SK-N-SH treated with all-trans-retinoic acid at 6 μM for 48 hours (cell line): ENCODE measurements at regions not wholly inside any gene's neighbourhood (a gene's known extent, or its start where the extent isn't known, plus 50 kb on each side); places are given as distances from the start of the nearest gene placed in this dataset.

ENCODE experiments used
- ATAC-seq: fragments of 200-7000 bp; cut with Tn5 transposase; 3 replicates; pipeline ENCODE4 v1.9.1; 2020; ENCODE audit warnings: mild to moderate bottlenecking, moderate library complexity
- BACH2 ChIP-seq: fragments of 250-450 bp; sonication (Bioruptor Pico); IDR thresholded peaks from 2 replicates; pipeline ENCODE4 v1.9.0; 2021; ENCODE audit warnings: mild to moderate bottlenecking, borderline replicate concordance
- CREB5 ChIP-seq: fragments of 250-450 bp; sonication (Bioruptor Pico); IDR thresholded peaks from 2 replicates; pipeline ENCODE4 v1.5.1; 2020; ENCODE audit warnings: low read depth, mild to moderate bottlenecking, moderate library complexity
- CSDC2 ChIP-seq: fragments of 250-450 bp; sonication (Bioruptor Pico); IDR thresholded peaks from 2 replicates; pipeline ENCODE4 v1.5.0; 2020; ENCODE audit warnings: mild to moderate bottlenecking, moderate library complexity
- CSRNP3 ChIP-seq: fragments of 250-450 bp; sonication (Bioruptor Pico); IDR thresholded peaks from 2 replicates; pipeline ENCODE4 v1.5.1; 2021; ENCODE audit warnings: mild to moderate bottlenecking, moderate library complexity
- ESRRG ChIP-seq: fragments of 250-450 bp; sonication (Bioruptor Pico); IDR thresholded peaks from 2 replicates; pipeline ENCODE4 v1.6.1; 2021; ENCODE audit warnings: mild to moderate bottlenecking
- GLIS3 ChIP-seq: fragments of 250-450 bp; sonication (Bioruptor Pico); IDR thresholded peaks from 2 replicates; pipeline ENCODE4 v1.5.0; 2020; ENCODE audit warnings: mild to moderate bottlenecking, moderate library complexity
- ISL1 ChIP-seq: fragments of 250-450 bp; sonication (Bioruptor Pico); IDR thresholded peaks from 2 replicates; pipeline ENCODE4 v2.1.2; 2022; ENCODE audit warnings: mild to moderate bottlenecking, moderate library complexity
- OSR1 ChIP-seq: fragments of 250-450 bp; sonication (Bioruptor Pico); IDR thresholded peaks from 2 replicates; pipeline ENCODE4 v1.8.0; 2022; ENCODE audit warnings: moderate library complexity, mild to moderate bottlenecking, inconsistent platforms
- PATZ1 ChIP-seq: fragments of 250-450 bp; sonication (Bioruptor Pico); IDR thresholded peaks from 2 replicates; pipeline ENCODE4 v1.8.0; 2020; ENCODE audit warnings: mild to moderate bottlenecking, moderate library complexity, borderline replicate concordance
- POU6F1 ChIP-seq: fragments of 250-450 bp; sonication (Bioruptor Pico); IDR thresholded peaks from 2 replicates; pipeline ENCODE4 v1.8.0; 2021; ENCODE audit warnings: low read depth, mild to moderate bottlenecking, moderate library complexity, borderline replicate concordance
- PPARA ChIP-seq: fragments of 250-450 bp; sonication (Bioruptor Pico); IDR thresholded peaks from 2 replicates; pipeline ENCODE4 v1.5.0; 2020; ENCODE audit warnings: mild to moderate bottlenecking, borderline replicate concordance
- RARB ChIP-seq: fragments of 250-450 bp; sonication (Bioruptor Pico); IDR thresholded peaks from 2 replicates; pipeline ENCODE4 v1.8.0; 2021; ENCODE audit warnings: mild to moderate bottlenecking, moderate library complexity
- SNAI2 ChIP-seq: fragments of 250-450 bp; sonication (Bioruptor Pico); IDR thresholded peaks from 2 replicates; pipeline ENCODE4 v1.5.0; 2020; ENCODE audit warnings: mild to moderate bottlenecking, moderate library complexity
- TCF4 ChIP-seq: fragments of 250-450 bp; sonication (Bioruptor Pico); IDR thresholded peaks from 2 replicates; pipeline ENCODE4 v1.8.0; 2021; ENCODE audit warnings: mild to moderate bottlenecking, moderate library complexity, borderline replicate concordance
- TOX ChIP-seq: fragments of 250-450 bp; sonication (Bioruptor Pico); IDR thresholded peaks from 2 replicates; pipeline ENCODE4 v1.8.0; 2021; ENCODE audit warnings: mild to moderate bottlenecking, moderate library complexity, borderline replicate concordance
- ZC3H10 ChIP-seq: fragments of 250-450 bp; sonication (Bioruptor Pico); IDR thresholded peaks from 2 replicates; pipeline ENCODE4 v1.5.1; 2021; ENCODE audit warnings: mild to moderate bottlenecking, moderate library complexity
- ZFP3 ChIP-seq: fragments of 250-450 bp; sonication (Bioruptor Pico); IDR thresholded peaks from 2 replicates; pipeline ENCODE4 v1.5.0; 2020; ENCODE audit warnings: mild to moderate bottlenecking, moderate library complexity
- ZNF565 ChIP-seq: fragments of 450-650 bp; formaldehyde crosslinking; conservative IDR thresholded peaks from 2 replicates; pipeline ENCODE4 v1.5.0; 2020; ENCODE audit warnings: low read depth, mild to moderate bottlenecking, moderate library complexity
- ZNF70 ChIP-seq: fragments of 450-650 bp; formaldehyde crosslinking; IDR thresholded peaks from 2 replicates; pipeline ENCODE4 v1.5.0; 2020; ENCODE audit warnings: mild to moderate bottlenecking, moderate library complexity
- ZNF8 ChIP-seq: fragments of 450-650 bp; formaldehyde crosslinking; IDR thresholded peaks from 2 replicates; pipeline ENCODE4 v1.5.0; 2020; ENCODE audit warnings: mild to moderate bottlenecking, moderate library complexity

GRCh38 chr1:114322734-114323133 lies 169.1 kb upstream of the SYT6 start:
- no peak for ATAC-seq
- TF ChIP-seq SNAI2 (CRISPR knock-in tag) = no peak
- TF ChIP-seq ISL1 = no peak
- TF ChIP-seq ZNF70 (CRISPR knock-in tag) = no peak
- TF ChIP-seq, all 23 proteins: peak for 0

- TF ChIP-seq POU6F1 (no peak), ISL1 (no peak), ZNF565 (CRISPR knock-in tag) (no peak), CREB5 (CRISPR knock-in tag) (no peak), TCF4 (no peak), PPARA (CRISPR knock-in tag) (no peak), BACH2 (CRISPR knock-in tag) (no peak), OSR1 (no peak), CSDC2 (CRISPR knock-in tag) (no peak), ZC3H10 (CRISPR knock-in tag) (no peak), ZNF8 (CRISPR knock-in tag) (no peak), ESRRG (no peak), PATZ1 (CRISPR knock-in tag) (no peak)
- ATAC-seq = no peak
Measured at GRCh38 chr1:114322207-114322606, 168.5 kb upstream of the SYT6 start.

- TF ChIP-seq CSRNP3 (no peak), BACH2 (CRISPR knock-in tag) (no peak), OSR1 (no peak), ZC3H10 (CRISPR knock-in tag) (no peak), RARB (CRISPR knock-in tag) (no peak), GLIS3 (no peak), POU6F1 (no peak), SNAI2 (CRISPR knock-in tag) (no peak), TOX (CRISPR knock-in tag) (no peak), ZNF70 (CRISPR knock-in tag) (no peak), PATZ1 (CRISPR knock-in tag) (no peak), CSDC2 (CRISPR knock-in tag) (no peak), PPARA (CRISPR knock-in tag) (no peak), CREB5 (CRISPR knock-in tag) (no peak), ZFP3 (no peak)
- ATAC-seq = peak; percentile 83; the same call in 2 of the 3 replicates
Measured at GRCh38 chr1:114320586-114320985, 166.9 kb upstream of the SYT6 start.
